HG03439 (cell line): ENCODE measurements at regions not wholly inside any gene's neighbourhood (a gene's known extent, or its start where the extent isn't known, plus 50 kb on each side); places are given as distances from the start of the nearest gene placed in this dataset.
"Not testable (repeated sequence)": the region's sequence is repeated elsewhere in the genome, so short reads cannot be mapped to it uniquely, and the experiment has no call there.

ENCODE experiments used
- ATAC-seq: cut with Tn5 transposase; IDR thresholded peaks from one replicate; pipeline ENCODE4 v1.9.1; 2021; ENCODE audit warnings: mild to moderate bottlenecking, moderate library complexity; ENCODE audit not compliant: unreplicated experiment

GRCh38 chr3:95567346-95567745 lies 1247.0 kb upstream of the EPHA6 start:
- no peak for ATAC-seq

- no peak for ATAC-seq
Observed at GRCh38 chr3:95586754-95587153, 1227.6 kb upstream of the EPHA6 start.

- ATAC-seq, result not testable (repeated sequence)
Observed at GRCh38 chr3:95587641-95588040, 1226.8 kb upstream of the EPHA6 start.

GRCh38 chr3:95588473-95588872 lies 1225.9 kb upstream of the EPHA6 start:
- ATAC-seq, result no peak

GRCh38 chr3:95595416-95596075 lies 1218.8 kb upstream of the EPHA6 start:
- ATAC-seq, result no peak

- no peak for ATAC-seq
Observed at GRCh38 chr3:95607926-95608325, 1206.5 kb upstream of the EPHA6 start.

GRCh38 chr3:95609411-95609810 lies 1205.0 kb upstream of the EPHA6 start:
- no peak for ATAC-seq

- ATAC-seq, result no peak
Observed at GRCh38 chr3:95612611-95613010, 1201.8 kb upstream of the EPHA6 start.

GRCh38 chr3:95613993-95614392 lies 1200.4 kb upstream of the EPHA6 start:
- ATAC-seq, result no peak

- no peak for ATAC-seq
Observed at GRCh38 chr3:95615592-95616310, 1198.6 kb upstream of the EPHA6 start.

GRCh38 chr3:95626107-95626506 lies 1188.3 kb upstream of the EPHA6 start:
- ATAC-seq, result no peak

GRCh38 chr3:95627293-95627692 lies 1187.1 kb upstream of the EPHA6 start:
- no peak for ATAC-seq

GRCh38 chr3:95627697-95628096 lies 1186.7 kb upstream of the EPHA6 start:
- ATAC-seq, result no peak

GRCh38 chr3:95629802-95630201 lies 1184.6 kb upstream of the EPHA6 start:
- no peak for ATAC-seq

GRCh38 chr3:95645291-95645690 lies 1169.1 kb upstream of the EPHA6 start:
- ATAC-seq, result no peak

GRCh38 chr3:95654570-95655362 lies 1159.6 kb upstream of the EPHA6 start:
- ATAC-seq, result no peak

- no peak for ATAC-seq
Observed at GRCh38 chr3:95655363-95655986, 1158.9 kb upstream of the EPHA6 start.

- no peak for ATAC-seq
Observed at GRCh38 chr3:95670765-95671164, 1143.6 kb upstream of the EPHA6 start.

- ATAC-seq, result no peak
Observed at GRCh38 chr3:95673215-95673614, 1141.2 kb upstream of the EPHA6 start.

GRCh38 chr3:95705786-95706418 lies 1108.5 kb upstream of the EPHA6 start:
- peak; percentile 78 for ATAC-seq

- no peak for ATAC-seq
Observed at GRCh38 chr3:95707268-95707667, 1107.1 kb upstream of the EPHA6 start.
